HG03045 (cell line): ENCODE measurements at regions not wholly inside any gene's neighbourhood (a gene's known extent, or its start where the extent isn't known, plus 50 kb on each side); places are given as distances from the start of the nearest gene placed in this dataset.
"Not testable (repeated sequence)": the region's sequence is repeated elsewhere in the genome, so short reads cannot be mapped to it uniquely, and the experiment has no call there.

Experiments used
- ATAC-seq: cut with Tn5 transposase; IDR thresholded peaks from one replicate; pipeline ENCODE4 v1.9.1; 2021; ENCODE audit warnings: mild to moderate bottlenecking, moderate library complexity; ENCODE audit not compliant: unreplicated experiment

- ATAC-seq: no peak
These were observed 235.8 kb upstream of the ARHGEF26 start for GRCh38 chr3:153885359-153885758.

- ATAC-seq: no peak
These were observed 231.3 kb upstream of the ARHGEF26 start for GRCh38 chr3:153889905-153890334.

DNA sequence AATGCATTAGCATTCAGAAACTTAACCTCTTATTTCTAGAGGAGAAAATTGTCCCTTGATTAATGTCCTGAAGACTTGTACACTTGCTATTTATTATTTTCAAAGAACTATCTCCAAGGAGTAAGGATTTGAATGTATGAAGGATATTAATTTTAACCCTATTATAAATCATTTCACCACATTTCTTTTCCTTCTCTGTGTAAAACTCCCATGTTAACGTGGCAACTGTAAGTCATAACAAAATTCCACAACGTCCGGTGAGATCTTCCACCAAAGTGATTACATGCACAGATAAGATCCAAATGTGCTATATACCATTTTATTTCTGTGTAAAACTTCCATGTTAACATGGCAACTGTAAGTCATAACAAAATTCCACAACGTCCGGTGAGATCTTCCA lies 229.1 kb upstream of the ARHGEF26 start:
- no peak for ATAC-seq

- no peak for ATAC-seq
These were observed 226.3 kb upstream of the ARHGEF26 start for GRCh38 chr3:153894857-153895256.

- no peak for ATAC-seq
These were observed 225.0 kb upstream of the ARHGEF26 start for GRCh38 chr3:153896197-153896596.

GRCh38 chr3:153897025-153897723 lies 224.0 kb upstream of the ARHGEF26 start:
- ATAC-seq: peak; percentile 69

DNA sequence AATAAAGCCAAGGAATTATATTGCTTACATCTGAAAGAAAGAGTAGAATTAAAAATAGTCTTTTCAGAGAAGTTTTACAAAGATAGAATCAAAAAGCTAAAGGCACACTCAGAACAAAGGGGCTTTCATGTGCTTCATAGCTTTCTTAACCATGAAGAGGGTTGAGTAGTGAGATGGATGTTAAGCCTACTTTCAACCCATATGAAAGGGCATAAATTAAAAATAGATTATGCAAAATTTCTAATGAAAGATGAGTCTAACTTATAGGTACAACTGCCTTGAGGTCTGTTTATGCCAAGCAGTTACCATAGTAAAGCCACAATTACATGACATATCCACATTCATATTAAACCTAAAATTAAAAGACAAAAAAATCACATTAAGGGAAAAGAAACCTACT lies 223.3 kb upstream of the ARHGEF26 start:
- peak; percentile 79 for ATAC-seq

GRCh38 chr3:153901152-153901551 lies 220.0 kb upstream of the ARHGEF26 start:
- no peak for ATAC-seq

GRCh38 chr3:153901991-153902390 lies 219.2 kb upstream of the ARHGEF26 start:
- ATAC-seq: no peak

DNA sequence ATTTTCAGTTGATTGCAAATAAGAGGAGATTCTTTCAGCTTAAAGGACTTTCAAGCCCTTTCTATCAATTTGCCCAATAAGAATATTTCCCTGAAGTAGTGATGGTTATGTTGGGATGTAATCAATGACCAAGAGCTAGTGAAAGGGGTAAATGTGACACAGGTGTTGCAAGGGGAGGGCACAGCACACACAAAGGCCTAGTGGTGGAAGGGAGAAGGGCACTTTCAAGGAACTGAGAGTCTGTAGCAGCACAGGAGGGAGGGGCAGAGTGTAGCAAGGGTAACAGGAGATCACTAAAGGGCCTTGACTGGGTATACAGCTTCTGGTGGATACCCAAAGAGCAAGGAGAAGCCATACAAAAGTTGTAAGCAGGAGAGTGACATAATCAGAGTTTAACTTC lies 217.8 kb upstream of the ARHGEF26 start:
- ATAC-seq: peak; percentile 67

DNA sequence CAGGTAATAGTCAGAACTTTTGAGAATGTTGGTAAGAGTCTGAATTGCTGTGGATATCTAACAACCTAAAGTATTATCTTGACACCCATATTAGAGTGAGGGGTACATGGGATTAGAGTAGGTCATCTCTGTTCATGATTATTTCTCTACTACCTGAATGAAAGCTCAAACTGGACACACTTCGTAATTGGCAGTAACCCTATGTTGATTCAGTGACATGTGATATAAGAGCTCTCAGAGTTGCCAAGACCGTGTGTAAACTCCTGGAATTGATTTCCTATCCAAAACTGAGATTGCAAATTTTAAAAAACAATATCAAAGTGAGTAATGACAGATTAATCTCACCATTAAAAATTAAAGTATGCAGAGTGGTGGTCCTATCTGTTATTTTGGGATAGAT lies 214.8 kb upstream of the ARHGEF26 start:
- ATAC-seq: no peak

GRCh38 chr3:153910387-153910786 lies 210.8 kb upstream of the ARHGEF26 start:
- no peak for ATAC-seq

DNA sequence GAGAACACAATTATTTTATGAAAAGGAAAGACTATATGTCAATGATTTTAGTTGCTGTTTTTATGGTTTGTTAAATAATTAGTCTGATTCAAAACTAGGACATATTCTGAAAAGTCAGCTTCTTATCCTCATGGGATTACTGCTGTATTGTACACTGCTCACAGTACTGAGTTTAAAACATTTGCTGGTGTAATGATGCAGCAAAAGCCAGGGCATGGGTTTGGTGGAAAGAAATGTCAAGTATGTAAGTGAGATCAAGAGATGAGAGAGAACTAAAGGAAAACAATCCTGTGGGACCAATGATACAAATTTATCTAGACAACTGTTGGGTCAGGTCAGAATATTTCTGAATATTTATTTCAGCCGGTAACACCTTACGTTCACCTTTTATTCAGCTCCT lies 210.1 kb upstream of the ARHGEF26 start:
- ATAC-seq: no peak

DNA sequence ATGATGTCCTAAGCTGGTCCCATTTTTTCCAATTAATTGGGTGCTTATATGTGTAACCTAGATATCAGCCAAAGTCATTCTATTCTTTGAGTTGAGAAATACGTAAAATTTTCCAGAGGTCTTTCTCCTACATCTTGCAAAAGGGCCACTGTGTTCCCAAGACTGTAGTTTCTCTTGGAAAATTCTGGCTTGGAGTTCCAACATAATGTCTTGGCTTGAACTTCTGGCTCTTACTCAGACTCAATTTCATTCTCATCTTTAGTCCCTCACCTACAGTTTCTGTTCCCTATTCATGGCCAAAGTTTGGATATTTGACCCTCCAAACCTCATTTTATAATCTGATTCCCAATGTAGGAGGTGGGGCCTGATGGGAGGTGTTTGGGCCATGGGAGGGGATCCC lies 201.4 kb upstream of the ARHGEF26 start:
- no peak for ATAC-seq

DNA sequence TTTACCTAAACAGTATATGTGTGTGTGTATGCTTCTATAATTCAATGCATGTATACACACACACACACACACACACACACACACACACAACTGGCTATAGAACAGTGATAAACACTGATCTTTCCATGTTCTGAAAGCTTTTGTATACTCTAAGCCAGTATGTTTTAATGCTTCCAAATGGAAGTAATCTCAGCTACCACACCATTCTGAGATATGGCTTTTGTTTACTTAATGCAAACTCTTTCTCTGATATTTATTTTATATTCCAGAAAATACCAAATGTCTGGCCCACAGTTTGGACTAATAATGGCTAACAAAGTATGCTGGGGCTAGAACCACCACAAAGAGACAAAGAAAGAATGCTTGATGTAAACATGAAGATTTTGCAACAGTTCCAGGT lies 199.4 kb upstream of the ARHGEF26 start:
- ATAC-seq: no peak

DNA sequence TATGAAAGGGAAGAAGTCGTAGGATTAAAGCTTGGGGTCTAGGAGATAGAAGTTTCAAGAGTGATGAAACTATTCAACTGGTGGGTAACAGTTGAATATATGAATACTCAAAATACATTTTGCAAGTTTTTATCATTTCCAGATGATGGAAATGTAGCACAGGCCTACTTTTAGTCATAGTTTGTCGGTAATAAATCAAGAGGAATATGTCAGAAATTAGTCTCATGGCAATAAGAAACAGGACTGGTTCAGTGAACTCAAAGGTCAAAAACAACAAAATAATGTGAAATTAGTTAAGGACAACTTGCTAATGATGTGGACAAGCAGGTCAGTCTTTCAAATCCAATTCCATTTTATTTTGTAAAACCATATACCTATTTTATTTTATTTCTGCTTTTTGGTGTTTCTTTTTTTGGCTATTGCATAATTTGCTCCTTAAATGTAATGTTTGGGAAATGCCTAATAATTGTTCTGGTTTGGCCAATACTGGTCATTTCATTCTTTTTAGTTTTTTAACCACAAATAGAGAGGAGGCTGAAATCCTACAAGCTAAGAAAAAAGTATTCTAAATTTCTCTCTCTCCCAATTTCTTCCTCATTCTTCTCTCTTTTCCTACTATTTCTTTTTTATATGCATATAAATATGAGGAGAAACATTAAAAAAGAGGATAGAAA lies 195.2 kb upstream of the ARHGEF26 start:
- no peak for ATAC-seq

DNA sequence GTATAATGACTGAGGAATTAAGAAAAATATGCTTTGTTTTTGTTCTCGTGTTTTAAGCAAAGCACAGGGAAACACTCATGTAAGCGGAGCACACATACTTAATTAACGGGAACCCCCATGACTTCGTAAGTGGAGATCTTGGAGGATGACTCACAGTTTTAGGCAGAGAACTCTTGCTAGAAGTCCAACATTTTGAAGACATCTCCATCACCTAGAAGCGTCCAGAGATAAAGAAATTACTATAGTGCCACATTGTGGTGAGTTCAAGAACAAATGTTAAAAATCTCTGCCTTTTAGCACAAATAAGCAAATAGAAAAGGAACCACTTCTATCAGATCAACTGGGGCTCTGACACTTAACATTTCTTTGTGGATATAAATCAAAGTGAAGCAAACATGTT lies 194.1 kb upstream of the ARHGEF26 start:
- no peak for ATAC-seq

- ATAC-seq: no peak
These were observed 192.3 kb upstream of the ARHGEF26 start for GRCh38 chr3:153928851-153929250.

- not testable (repeated sequence) for ATAC-seq
These were observed 187.7 kb upstream of the ARHGEF26 start for GRCh38 chr3:153933481-153933880.

DNA sequence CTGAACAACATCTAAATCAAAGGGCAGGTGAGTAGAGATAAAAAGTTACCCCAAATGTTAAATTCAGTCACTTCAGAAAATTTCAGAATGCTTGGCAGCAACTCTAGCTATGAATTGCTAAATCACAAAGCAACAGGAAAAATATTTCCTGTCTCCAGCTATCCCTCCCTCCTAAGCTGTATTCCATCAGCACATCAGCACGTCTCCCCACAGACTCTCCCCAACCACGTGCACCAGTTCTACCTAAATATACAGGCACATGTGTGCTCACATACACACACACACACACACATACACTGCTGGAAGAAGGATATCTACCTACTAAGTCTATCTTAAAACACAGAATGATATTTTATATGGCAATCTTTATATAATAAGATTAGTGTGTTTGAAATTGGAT lies 177.1 kb upstream of the ARHGEF26 start:
- ATAC-seq: no peak

GRCh38 chr3:153951276-153951675 lies 169.9 kb upstream of the ARHGEF26 start:
- ATAC-seq: no peak

GRCh38 chr3:153952091-153952490 lies 169.1 kb upstream of the ARHGEF26 start:
- ATAC-seq: no peak

GRCh38 chr3:153956613-153957012 lies 164.6 kb upstream of the ARHGEF26 start:
- ATAC-seq: no peak
